ENCODE measurements at regions not wholly inside any gene's neighbourhood (a gene's known extent, or its start where the extent isn't known, plus 50 kb on each side); places are given as distances from the start of the nearest gene placed in this dataset.

DNA sequence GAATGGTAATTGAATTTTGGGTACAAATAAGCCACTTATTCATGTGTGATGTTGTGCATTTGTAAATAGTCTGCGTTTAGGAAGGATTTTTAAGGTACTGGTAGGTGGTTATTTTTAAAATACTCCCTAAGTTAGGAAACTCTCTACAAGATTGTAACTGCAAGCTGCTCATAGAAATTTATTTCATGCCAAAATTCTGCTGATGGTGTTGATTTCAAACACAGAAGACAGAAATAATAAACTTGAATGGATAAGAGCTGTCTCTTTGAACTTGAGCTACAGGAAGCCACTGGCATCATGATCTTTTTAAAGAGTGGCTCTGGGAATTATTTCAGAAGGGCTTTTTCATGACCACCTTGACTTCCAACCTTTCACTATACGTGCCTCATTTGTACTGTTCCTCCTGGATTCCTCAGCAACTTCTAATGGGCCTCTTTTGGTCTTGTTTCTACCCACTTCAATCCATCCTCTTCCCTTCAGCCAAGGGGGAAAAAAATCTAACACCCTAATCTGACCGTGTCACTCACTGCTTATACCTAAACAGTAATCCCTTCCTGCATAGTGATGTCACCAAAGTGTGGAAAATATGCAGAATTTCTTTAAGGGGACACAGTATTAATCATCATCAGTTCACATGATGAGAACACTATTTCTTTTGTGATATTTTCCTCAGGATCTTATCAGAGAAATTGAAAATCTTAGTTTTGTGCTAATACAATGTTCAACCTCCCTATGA lies 113.6 kb downstream of the PFDN4 start:
- no peak for TF ChIP-seq ZHX2 (IDR thresholded peaks at IDR 0.05; ENCODE audit: low read depth)
- no peak for TF ChIP-seq ZHX2 (CRISPR knock-in tag; IDR thresholded peaks at IDR 0.05; ENCODE audit: borderline replicate concordance)
- no peak for TF ChIP-seq JUNB (CRISPR knock-in tag; IDR thresholded peaks at IDR 0.05; ENCODE audit: borderline replicate concordance)
- TF ChIP-seq ZNF251 (CRISPR knock-in tag; IDR thresholded peaks at IDR 0.05), result no peak
- TF ChIP-seq ATF4 (CRISPR knock-in tag; IDR thresholded peaks at IDR 0.05), result no peak
- no peak for TF ChIP-seq ZNF512 (CRISPR knock-in tag; IDR thresholded peaks at IDR 0.05)
- no peak for TF ChIP-seq POLR2A (IDR thresholded peaks at IDR 0.05; ENCODE audit: insufficient read depth in 1 of 2, low read depth in 2 of 2, low read length in 2 of 2)
- no peak for TF ChIP-seq KDM4B (CRISPR knock-in tag; IDR thresholded peaks at IDR 0.05)
- no peak for TF ChIP-seq EP300 (IDR thresholded peaks at IDR 0.05; ENCODE audit: low read depth in 2 of 2, low read length in 2 of 2)
- no peak for TF ChIP-seq EP300 (CRISPR knock-in tag; IDR thresholded peaks at IDR 0.05; ENCODE audit: borderline replicate concordance)
- TF ChIP-seq, protein P1, sequence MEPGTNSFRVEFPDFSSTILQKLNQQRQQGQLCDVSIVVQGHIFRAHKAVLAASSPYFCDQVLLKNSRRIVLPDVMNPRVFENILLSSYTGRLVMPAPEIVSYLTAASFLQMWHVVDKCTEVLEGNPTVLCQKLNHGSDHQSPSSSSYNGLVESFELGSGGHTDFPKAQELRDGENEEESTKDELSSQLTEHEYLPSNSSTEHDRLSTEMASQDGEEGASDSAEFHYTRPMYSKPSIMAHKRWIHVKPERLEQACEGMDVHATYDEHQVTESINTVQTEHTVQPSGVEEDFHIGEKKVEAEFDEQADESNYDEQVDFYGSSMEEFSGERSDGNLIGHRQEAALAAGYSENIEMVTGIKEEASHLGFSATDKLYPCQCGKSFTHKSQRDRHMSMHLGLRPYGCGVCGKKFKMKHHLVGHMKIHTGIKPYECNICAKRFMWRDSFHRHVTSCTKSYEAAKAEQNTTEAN (CRISPR knock-in tag; conservative IDR thresholded peaks at IDR 0.05), result no peak
- TF ChIP-seq POLR2AphosphoS2 (IDR thresholded peaks at IDR 0.05; ENCODE audit: low read depth, low read length), result no peak
- TF ChIP-seq ARNT (IDR thresholded peaks at IDR 0.05), result no peak
- TF ChIP-seq, protein P2, sequence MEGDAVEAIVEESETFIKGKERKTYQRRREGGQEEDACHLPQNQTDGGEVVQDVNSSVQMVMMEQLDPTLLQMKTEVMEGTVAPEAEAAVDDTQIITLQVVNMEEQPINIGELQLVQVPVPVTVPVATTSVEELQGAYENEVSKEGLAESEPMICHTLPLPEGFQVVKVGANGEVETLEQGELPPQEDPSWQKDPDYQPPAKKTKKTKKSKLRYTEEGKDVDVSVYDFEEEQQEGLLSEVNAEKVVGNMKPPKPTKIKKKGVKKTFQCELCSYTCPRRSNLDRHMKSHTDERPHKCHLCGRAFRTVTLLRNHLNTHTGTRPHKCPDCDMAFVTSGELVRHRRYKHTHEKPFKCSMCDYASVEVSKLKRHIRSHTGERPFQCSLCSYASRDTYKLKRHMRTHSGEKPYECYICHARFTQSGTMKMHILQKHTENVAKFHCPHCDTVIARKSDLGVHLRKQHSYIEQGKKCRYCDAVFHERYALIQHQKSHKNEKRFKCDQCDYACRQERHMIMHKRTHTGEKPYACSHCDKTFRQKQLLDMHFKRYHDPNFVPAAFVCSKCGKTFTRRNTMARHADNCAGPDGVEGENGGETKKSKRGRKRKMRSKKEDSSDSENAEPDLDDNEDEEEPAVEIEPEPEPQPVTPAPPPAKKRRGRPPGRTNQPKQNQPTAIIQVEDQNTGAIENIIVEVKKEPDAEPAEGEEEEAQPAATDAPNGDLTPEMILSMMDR (CRISPR knock-in tag; IDR thresholded peaks at IDR 0.05), result no peak
- TF ChIP-seq SKIL (CRISPR knock-in tag; IDR thresholded peaks at IDR 0.05; ENCODE audit: borderline replicate concordance), result no peak
